IMR-90 (cell line): ENCODE measurements at regions not wholly inside any gene's neighbourhood (a gene's known extent, or its start where the extent isn't known, plus 50 kb on each side); places are given as distances from the start of the nearest gene placed in this dataset.

Experiments
- ATAC-seq: fragments of 200-7000 bp; cut with Tn5 transposase; 2 replicates; pipeline ENCODE4 v1.9.1; 2020; ENCODE audit warnings: low read depth, mild to moderate bottlenecking, moderate library complexity
- BruUV-seq: library from RNA; stranded (reverse); fragments of 400-500 nt; replicated peaks from 2 replicates; lab custom pipeline; 2021; lab: Mats Ljungman, UMichigan
- CTCF ChIA-PET: fragments of 300-600 bp; formaldehyde crosslinking; extraction: SDS; loops from one replicate; lab custom pipeline; 2021; ENCODE audit warnings: antibody characterized with exemption; lab: Yijun Ruan, JAX
- POLR2A ChIA-PET: fragments of 300-600 bp; sonication (Branson Sonifier 250); formaldehyde crosslinking; loops from one replicate; lab custom pipeline; 2022; ENCODE audit warnings: antibody characterized with exemption; ENCODE audit not compliant: unreplicated experiment; lab: Charles Lee
- DNase-seq: peaks from one replicate; pipeline ENCODE4 v3.0.0; 2013
- H2AFZ ChIP-seq: replicated peaks from 2 replicates; pipeline ENCODE3; 2013; ENCODE audit warnings: low read length, mild to moderate bottlenecking; ENCODE audit not compliant: poor library complexity
- H2AK5ac ChIP-seq: 2 replicates; pipeline ENCODE4 v1.6.1; 2013; ENCODE audit warnings: low read depth, low read length, inconsistent platforms
- H2AK9ac ChIP-seq: replicated peaks from 2 replicates; pipeline ENCODE3; 2013; ENCODE audit warnings: mild to moderate bottlenecking, low read depth, low read length, moderate library complexity; ENCODE audit not compliant: poor library complexity
- H2BK120ac ChIP-seq: 2 replicates; pipeline ENCODE4 v1.6.1; 2013; ENCODE audit warnings: low read depth, low read length, inconsistent platforms
- H2BK15ac ChIP-seq: 3 replicates; pipeline ENCODE4 v1.6.1; 2013; ENCODE audit warnings: low read depth, low read length, inconsistent platforms
- H2BK20ac ChIP-seq: 2 replicates; pipeline ENCODE4 v1.6.1; 2013; ENCODE audit warnings: low read depth, mild to moderate bottlenecking, inconsistent platforms, low read length, moderate library complexity
- H2BK5ac ChIP-seq: 2 replicates; pipeline ENCODE4 v1.6.1; 2013; ENCODE audit warnings: mild to moderate bottlenecking, low read depth, low read length, inconsistent platforms; ENCODE audit not compliant: poor library complexity, severe bottlenecking
- H3K14ac ChIP-seq: replicated peaks from 2 replicates; pipeline ENCODE4 v1.6.1; 2013; ENCODE audit warnings: low read depth, low read length, inconsistent platforms
- H3K18ac ChIP-seq: 2 replicates; pipeline ENCODE4 v1.6.1; 2013; ENCODE audit warnings: low read depth, low read length, control low read depth
- H3K23ac ChIP-seq: 2 replicates; pipeline ENCODE4 v1.6.1; 2013; ENCODE audit warnings: low read depth, low read length, inconsistent platforms
- H3K27ac ChIP-seq: 2 replicates; pipeline ENCODE4 v1.5.1; 2013; ENCODE audit warnings: mild to moderate bottlenecking, control low read depth, low read length; ENCODE audit not compliant: insufficient read depth
- H3K27me3 ChIP-seq: 2 replicates; pipeline ENCODE4 v1.6.1; 2013; ENCODE audit warnings: low read length; ENCODE audit not compliant: control insufficient read depth, insufficient read depth
- H3K36me3 ChIP-seq: 2 replicates; pipeline ENCODE4 v1.6.1; 2013; ENCODE audit warnings: low read length, mixed read lengths; ENCODE audit not compliant: control insufficient read depth, insufficient read depth
- H3K4ac ChIP-seq: 2 replicates; pipeline ENCODE4 v1.6.1; 2013; ENCODE audit warnings: low read depth, low read length, inconsistent platforms
- H3K4me1 ChIP-seq: 2 replicates; pipeline ENCODE4 v1.6.1; 2013; ENCODE audit warnings: low read length, mixed read lengths; ENCODE audit not compliant: control insufficient read depth, insufficient read depth
- H3K4me2 ChIP-seq: 2 replicates; pipeline ENCODE4 v1.6.1; 2013; ENCODE audit warnings: low read depth, mild to moderate bottlenecking, control low read depth, low read length, moderate library complexity
- H3K4me3 ChIP-seq: 2 replicates; pipeline ENCODE4 v1.5.1; 2013; ENCODE audit warnings: low read depth, mild to moderate bottlenecking, control low read depth, low read length, moderate library complexity; ENCODE audit not compliant: insufficient read depth
- H3K56ac ChIP-seq: 2 replicates; pipeline ENCODE4 v1.6.1; 2013; ENCODE audit warnings: low read length, inconsistent platforms; ENCODE audit not compliant: insufficient read depth; ENCODE audit errors: extremely low read depth
- H3K79me1 ChIP-seq, 2 experiments: 2 replicates each; pipeline ENCODE4 v1.6.1; 2013; ENCODE audit warnings: low read length in 2 of 2, inconsistent platforms in 1 of 2, low read depth in 1 of 2
- H3K9ac ChIP-seq: 2 replicates; pipeline ENCODE4 v1.6.1; 2013; ENCODE audit warnings: low read depth, low read length, control low read depth
- H3K9me1 ChIP-seq: 2 replicates; pipeline ENCODE4 v1.6.1; 2013; ENCODE audit warnings: low read length, inconsistent platforms; ENCODE audit not compliant: insufficient read depth
- H3K9me3 ChIP-seq: 2 replicates; pipeline ENCODE4 v1.6.1; 2013; ENCODE audit warnings: low read length; ENCODE audit not compliant: control insufficient read depth, insufficient read depth
- H4K20me1 ChIP-seq: 2 replicates; pipeline ENCODE4 v1.6.1; 2013; ENCODE audit warnings: low read length, inconsistent platforms; ENCODE audit not compliant: insufficient read depth
- H4K5ac ChIP-seq: 2 replicates; pipeline ENCODE4 v1.6.1; 2013; ENCODE audit warnings: mild to moderate bottlenecking, low read depth, low read length, control low read depth
- H4K8ac ChIP-seq, 2 experiments: 2 replicates each; pipeline ENCODE4 v1.6.1; 2013; ENCODE audit warnings: low read depth in 2 of 2, low read length in 2 of 2, control low read depth in 1 of 2, inconsistent platforms in 1 of 2
- H4K91ac ChIP-seq: 2 replicates; pipeline ENCODE4 v1.6.1; 2013; ENCODE audit warnings: low read depth, low read length, inconsistent platforms; ENCODE audit not compliant: insufficient read depth
- MAFK ChIP-seq: IDR thresholded peaks from 2 replicates; pipeline ENCODE4 v1.6.1; 2012; ENCODE audit warnings: low read depth, low read length, improper control_type of control experiment
- MAZ ChIP-seq: IDR thresholded peaks from 2 replicates; pipeline ENCODE4 v1.6.1; 2012; ENCODE audit warnings: low read depth, mild to moderate bottlenecking, low read length, improper control_type of control experiment, moderate library complexity, borderline replicate concordance
- RFX5 ChIP-seq: IDR thresholded peaks from 2 replicates; pipeline ENCODE4 v1.8.0; 2012; ENCODE audit warnings: low read depth, mild to moderate bottlenecking, low read length, moderate library complexity
- SMC3 ChIP-seq: fragments of 150-350 bp; IDR thresholded peaks from 2 replicates; pipeline ENCODE4 v1.6.1; 2016; ENCODE audit warnings: low read depth, mild to moderate bottlenecking, antibody characterized with exemption, low read length, moderate library complexity
- USF2 ChIP-seq: fragments of 150-350 bp; IDR thresholded peaks from 2 replicates; pipeline ENCODE4 v1.6.1; 2017; ENCODE audit warnings: mild to moderate bottlenecking, antibody characterized with exemption, low read length, low read depth
- WGBS, 2 experiments: methylation state at CpG; one replicate each; pipeline versions ENCODE4 v1.1.5 to v1.1.7; 2013; ENCODE audit warnings: missing lambda C conversion rate in 2 of 2; ENCODE audit not compliant: insufficient read length in 1 of 2; ENCODE audit errors: extremely low coverage in 2 of 2; 5-methylcytosine and 5-hydroxymethylcytosine counted together
- dilution Hi-C: fragments of 300-500 bp; cut with HindIII; formaldehyde crosslinking; loops from one replicate; pipeline ENCODE4 v1.14.3; 2018; ENCODE audit warnings: low sequenced_read_pairs; ENCODE audit not compliant: unreplicated experiment
- in situ Hi-C: fragments of 300-500 bp; cut with MboI; formaldehyde crosslinking; loops from 3 replicates; pipeline ENCODE4 v1.14.3; 2019; ENCODE audit warnings: low sequenced_read_pairs, inconsistent platforms, mixed read lengths
- intact Hi-C: fragments of 100-400 bp; cut with micrococcal nuclease; formaldehyde crosslinking; loops from 2 replicates; pipeline ENCODE4 v1.10.0; 2022

DNA sequence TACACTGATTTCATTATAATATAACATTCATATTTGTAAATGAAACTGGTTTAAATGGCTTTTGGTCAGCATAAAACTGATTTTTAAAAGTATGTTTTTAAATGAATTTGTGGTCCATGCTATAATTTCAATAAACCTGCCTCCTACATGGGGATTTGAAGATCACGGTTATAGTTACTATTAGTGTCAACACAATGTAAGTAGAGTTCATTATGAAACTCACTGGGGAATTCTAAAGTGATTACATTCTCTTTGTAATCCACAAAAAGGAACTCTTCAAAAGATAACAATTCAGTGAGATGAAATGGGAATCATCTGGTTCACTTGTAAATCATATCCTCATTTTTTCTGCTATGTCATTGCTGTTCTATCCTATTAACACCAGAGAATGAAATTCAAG, 204.5 kb upstream of the G2E3 start:
- no peak overlapping the region for H3K14ac ChIP-seq
- no CpG with 5 or more reads among the region's 1 CpG for WGBS, 2 experiments
- no peak overlapping the region for H3K18ac ChIP-seq
- H4K8ac ChIP-seq: no peak overlapping the region
- no peak overlapping the region for H3K56ac ChIP-seq
- H3K9ac ChIP-seq: no peak overlapping the region
- H3K36me3 ChIP-seq: no peaks in the 10 kb centered on the region
- ChIA-PET POLR2A (no interaction called here), CTCF (no interaction called here)
- no peaks in the 10 kb centered on the region for H4K20me1 ChIP-seq
- H4K91ac ChIP-seq: no peak overlapping the region
- H3K79me1 ChIP-seq: no peaks in the 10 kb centered on the region
- no peak for TF ChIP-seq USF2
- no peak for TF ChIP-seq SMC3
- no peak for TF ChIP-seq MAZ
- TF ChIP-seq RFX5: no peak
- no peak for TF ChIP-seq MAFK
- no peak overlapping the region for H2BK120ac ChIP-seq
- H2BK20ac ChIP-seq: no peak overlapping the region
- no peak overlapping the region for H2AK5ac ChIP-seq
- no peak overlapping the region for H3K4ac ChIP-seq
- H3K4me2 ChIP-seq: no peak overlapping the region
- no peaks in the 10 kb centered on the region for H3K9me3 ChIP-seq
- intact Hi-C loops: no loop called here
- in situ Hi-C loops: no loop called here
- no peak overlapping the region for H3K27ac ChIP-seq
- H3K23ac ChIP-seq: no peak overlapping the region
- H2BK15ac ChIP-seq: no peak overlapping the region
- no peak for ATAC-seq
- no peaks in the 10 kb centered on the region for H3K9me1 ChIP-seq
- H2AK9ac ChIP-seq: no peak overlapping the region
- no peak for DNase-seq
- H3K27me3 ChIP-seq: peaks cover 6% of the 10 kb centered on the region
- no peak overlapping the region for H4K5ac ChIP-seq
- BruUV-seq: no TSS peak
- H2AFZ ChIP-seq: no peak overlapping the region
- no peak overlapping the region for H2BK5ac ChIP-seq
- H3K4me3 ChIP-seq: no peak overlapping the region
- H3K4me1 ChIP-seq: no peaks in the 10 kb centered on the region
- dilution Hi-C loops: no loop called here
